Fibroblast of the aortic adventitia (primary cell): ENCODE measurements at regions not wholly inside any gene's neighbourhood (a gene's known extent, or its start where the extent isn't known, plus 50 kb on each side); places are given as distances from the start of the nearest gene placed in this dataset.
"Not testable (repeated sequence)": the region's sequence is repeated elsewhere in the genome, so short reads cannot be mapped to it uniquely, and the experiment has no call there.

ENCODE experiments used
- DNase-seq: peaks from one replicate; pipeline ENCODE4 v3.0.0-alpha.2; 2010; ENCODE audit warnings: low read depth
- H3K4me3 ChIP-seq: 2 replicates; pipeline ENCODE4 v1.5.1; 2011; ENCODE audit warnings: low read depth, mild to moderate bottlenecking, control low read depth, low read length, moderate library complexity
- CTCF ChIP-seq: IDR thresholded peaks from 2 replicates; pipeline ENCODE4 v1.5.1; 2011; ENCODE audit warnings: mild to moderate bottlenecking, low read length, control low read depth, inconsistent platforms; ENCODE audit not compliant: insufficient read depth

DNA sequence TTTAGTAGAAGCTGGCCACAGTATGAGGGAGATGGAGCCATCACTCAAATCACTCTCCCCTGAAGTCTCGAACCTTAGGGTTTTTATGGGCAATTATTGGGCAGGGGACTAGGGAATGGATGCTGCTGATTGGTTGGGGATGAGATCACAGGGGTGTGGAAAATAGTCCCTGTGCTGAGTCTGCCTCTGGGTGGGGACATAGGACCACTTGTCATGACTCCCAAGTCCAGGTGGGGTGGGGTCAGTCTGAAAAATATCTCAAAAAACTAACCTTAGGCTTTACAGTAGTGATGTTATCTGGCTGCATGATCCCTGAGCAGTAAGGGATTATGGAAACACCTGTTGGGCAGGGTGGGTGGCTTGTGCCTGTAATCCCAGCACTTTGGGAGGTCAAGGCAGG lies 98.6 kb downstream of the XRCC2 start:
- no peak overlapping the region for H3K4me3 ChIP-seq
- TF ChIP-seq CTCF = no peak
- DNase-seq = no peak

- no peak for TF ChIP-seq CTCF
- DNase-seq = no peak
- no peak overlapping the region for H3K4me3 ChIP-seq
Measured at GRCh38 chr7:152574892-152575548, 100.9 kb downstream of the XRCC2 start.

GRCh38 chr7:152573186-152573585 lies 102.8 kb downstream of the XRCC2 start:
- not testable (repeated sequence) for H3K4me3 ChIP-seq, DNase-seq

DNA sequence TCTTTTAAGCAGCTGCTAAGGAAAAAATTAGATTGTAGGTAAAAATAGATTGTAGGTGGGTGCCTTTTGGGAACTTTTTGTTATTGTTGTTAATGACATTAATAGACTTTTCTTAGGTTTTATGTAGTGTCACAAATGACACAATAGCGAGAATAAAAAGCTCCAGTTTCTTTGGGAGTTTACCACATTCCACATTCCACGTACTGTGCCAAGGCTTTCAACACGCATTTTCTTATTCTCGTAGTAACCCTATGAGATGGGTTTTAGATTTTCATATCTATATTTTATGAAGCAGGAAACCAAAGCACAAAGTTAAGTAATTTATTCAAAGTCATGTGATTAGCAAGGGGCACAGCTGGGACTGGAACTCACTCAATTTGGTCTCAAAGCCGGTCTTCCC lies 103.8 kb downstream of the XRCC2 start:
- H3K4me3 ChIP-seq = no peak overlapping the region
- DNase-seq = peak; percentile 59
- TF ChIP-seq CTCF = no peak

GRCh38 chr7:152571068-152571467 lies 104.9 kb downstream of the XRCC2 start:
- peak; percentile 27 for DNase-seq
- no peak overlapping the region for H3K4me3 ChIP-seq
- no peak for TF ChIP-seq CTCF

- H3K4me3 ChIP-seq = no peak overlapping the region
- TF ChIP-seq CTCF = no peak
- DNase-seq = no peak
Measured at GRCh38 chr7:152568972-152569371, 107.0 kb downstream of the XRCC2 start.

- no peak for DNase-seq
- TF ChIP-seq CTCF = no peak
Measured at GRCh38 chr7:152565731-152566130, 110.2 kb downstream of the XRCC2 start.

More at GRCh38 chr7:152565731-152566130, 110.2 kb downstream of the XRCC2 start:
- H3K4me3 ChIP-seq = no peak overlapping the region
